PC-3 (cell line): ENCODE measurements at regions not wholly inside any gene's neighbourhood (a gene's known extent, or its start where the extent isn't known, plus 50 kb on each side); places are given as distances from the start of the nearest gene placed in this dataset.

Experiments used
- ATAC-seq: fragments of 200-7000 bp; cut with Tn5 transposase; 2 replicates; pipeline ENCODE4 v1.9.1; 2020; ENCODE audit warnings: mild to moderate bottlenecking, moderate library complexity
- BruUV-seq: library from RNA; stranded (reverse); fragments of 400-500 nt; replicated peaks from 2 replicates; lab custom pipeline; 2021; lab: Mats Ljungman, UMichigan
- CTCF ChIA-PET: fragments of 300-600 bp; sonication (Branson Sonifier 250); formaldehyde crosslinking; loops from one replicate; lab custom pipeline; 2022; ENCODE audit warnings: antibody characterized with exemption; lab: Charles Lee
- POLR2A ChIA-PET: fragments of 300-600 bp; sonication (Branson Sonifier 250); formaldehyde crosslinking; loops from one replicate; lab custom pipeline; 2022; ENCODE audit warnings: antibody characterized with exemption; ENCODE audit not compliant: unreplicated experiment; lab: Charles Lee
- DNase-seq: peaks from one replicate; pipeline ENCODE4 v3.0.0-alpha.2; 2015
- H2AFZ ChIP-seq: fragments of 300-600 bp; sonication (generic); 2 replicates; pipeline ENCODE4 v1.6.0; 2016; ENCODE audit warnings: antibody characterized with exemption, low read length
- H3F3A ChIP-seq: fragments of 300-600 bp; sonication (generic); one replicate; pipeline ENCODE4 v1.6.0; 2017; ENCODE audit warnings: antibody characterized with exemption, low read length, control low read depth, mild to moderate bottlenecking; ENCODE audit not compliant: unreplicated experiment
- H3K27ac ChIP-seq: fragments of 300-600 bp; sonication (generic); 2 replicates; pipeline ENCODE4 v1.5.1; 2016; ENCODE audit warnings: mild to moderate bottlenecking, low read length
- H3K27me3 ChIP-seq: fragments of 300-600 bp; sonication (generic); 2 replicates; pipeline ENCODE4 v1.6.1; 2016; ENCODE audit warnings: low read length, mixed read lengths
- H3K36me3 ChIP-seq: fragments of 300-600 bp; sonication (generic); 2 replicates; pipeline ENCODE4 v1.6.1; 2016; ENCODE audit warnings: low read depth, mixed run types, low read length, mixed read lengths
- H3K4me1 ChIP-seq: fragments of 300-600 bp; sonication (generic); 2 replicates; pipeline ENCODE4 v1.5.1; 2016; ENCODE audit warnings: low read length; ENCODE audit not compliant: insufficient read depth
- H3K4me2 ChIP-seq: fragments of 300-600 bp; sonication (generic); 2 replicates; pipeline ENCODE4 v1.6.0; 2016; ENCODE audit warnings: low read length
- H3K4me3 ChIP-seq: fragments of 300-600 bp; sonication (generic); 2 replicates; pipeline ENCODE4 v1.5.1; 2016; ENCODE audit warnings: mild to moderate bottlenecking, low read length, mixed read lengths
- H3K79me2 ChIP-seq: fragments of 300-600 bp; sonication (generic); 2 replicates; pipeline ENCODE4 v1.6.1; 2017; ENCODE audit warnings: low read length, mixed read lengths
- H3K9ac ChIP-seq: fragments of 300-600 bp; sonication (generic); 2 replicates; pipeline ENCODE4 v1.6.0; 2016; ENCODE audit warnings: mild to moderate bottlenecking, low read length
- H3K9me2 ChIP-seq: fragments of 300-600 bp; sonication (generic); replicated peaks from 2 replicates; pipeline ENCODE4 v1.6.1; 2016; ENCODE audit warnings: mixed run types, low read length, mixed read lengths
- H3K9me3 ChIP-seq: fragments of 300-600 bp; sonication (generic); 2 replicates; pipeline ENCODE4 v1.6.1; 2016; ENCODE audit warnings: low read length, mixed read lengths
- H4K20me1 ChIP-seq: fragments of 300-600 bp; sonication (generic); 2 replicates; pipeline ENCODE4 v1.6.1; 2016; ENCODE audit warnings: low read length, mixed read lengths
- CTCF ChIP-seq: fragments of 300-600 bp; sonication (generic); conservative IDR thresholded peaks from 2 replicates; pipeline ENCODE4 v1.5.1; 2017; ENCODE audit warnings: antibody characterized with exemption, low read depth, mild to moderate bottlenecking, low read length
- EZH2 ChIP-seq: fragments of 300-600 bp; sonication (generic); IDR thresholded peaks from one replicate; pipeline ENCODE4 v1.6.1; 2017; ENCODE audit warnings: antibody characterized with exemption, mild to moderate bottlenecking, low read length; ENCODE audit not compliant: unreplicated experiment
- EZH2phosphoT487 ChIP-seq: fragments of 300-600 bp; sonication (generic); IDR thresholded peaks from 2 replicates; pipeline ENCODE4 v1.6.1; 2018; ENCODE audit warnings: mild to moderate bottlenecking, antibody characterized with exemption, low read length, borderline replicate concordance
- intact Hi-C: fragments of 100-400 bp; cut with micrococcal nuclease; formaldehyde crosslinking; loops from 2 replicates; pipeline ENCODE4 v1.9.0; 2023

- POLR2A ChIA-PET = no interaction called here
- CTCF ChIA-PET = no interaction called here
- H3K9me3 ChIP-seq = no peaks in the 10 kb centered on the region
- no peak for DNase-seq
- no peaks in the 10 kb centered on the region for H3K36me3 ChIP-seq
- H3K9ac ChIP-seq = no peak overlapping the region
- H3K4me1 ChIP-seq = no peaks in the 10 kb centered on the region
- no peak overlapping the region for H3K27ac ChIP-seq
- no peaks in the 10 kb centered on the region for H3K9me2 ChIP-seq
- no peaks in the 10 kb centered on the region for H3K79me2 ChIP-seq
- H4K20me1 ChIP-seq = no peaks in the 10 kb centered on the region
- BruUV-seq = no TSS peak
- TF ChIP-seq EZH2phosphoT487 = no peak
- no peak for TF ChIP-seq EZH2
- ATAC-seq = no peak
- H2AFZ ChIP-seq = no peak overlapping the region
- H3K4me2 ChIP-seq = no peak overlapping the region
- H3F3A ChIP-seq = no peaks in the 10 kb centered on the region
- H3K4me3 ChIP-seq = no peak overlapping the region
- intact Hi-C loops = no loop called here
- H3K27me3 ChIP-seq = no peaks in the 10 kb centered on the region
Measured at GRCh38 chr3:194240766-194241165, 104.8 kb downstream of the HES1 start.

- H3K4me3 ChIP-seq = no peak overlapping the region
- H3K9me3 ChIP-seq = no peaks in the 10 kb centered on the region
- no peaks in the 10 kb centered on the region for H4K20me1 ChIP-seq
- no peaks in the 10 kb centered on the region for H3K36me3 ChIP-seq
- intact Hi-C loops = no loop called here
- no peaks in the 10 kb centered on the region for H3K79me2 ChIP-seq
- no peak overlapping the region for H3K4me2 ChIP-seq
- H2AFZ ChIP-seq = no peak overlapping the region
- H3K9ac ChIP-seq = no peak overlapping the region
- TF ChIP-seq EZH2 (no peak), EZH2phosphoT487 (no peak), CTCF (no peak)
- no peaks in the 10 kb centered on the region for H3K9me2 ChIP-seq
- DNase-seq (no peak), ATAC-seq (no peak)
- no peaks in the 10 kb centered on the region for H3K4me1 ChIP-seq
- ChIA-PET CTCF (no interaction called here), POLR2A (no interaction called here)
- no peaks in the 10 kb centered on the region for H3F3A ChIP-seq
- no peaks in the 10 kb centered on the region for H3K27me3 ChIP-seq
- no TSS peak for BruUV-seq
- no peak overlapping the region for H3K27ac ChIP-seq
Measured at GRCh38 chr3:194243172-194243837, 107.4 kb downstream of the HES1 start.

- Histone ChIP-seq H3F3A (no peaks in the 10 kb centered on the region), H2AFZ (no peak overlapping the region), H3K9me3 (no peaks in the 10 kb centered on the region), H3K27me3 (no peaks in the 10 kb centered on the region), H3K27ac (no peak overlapping the region), H3K9me2 (no peaks in the 10 kb centered on the region), H3K79me2 (no peaks in the 10 kb centered on the region), H3K4me3 (no peak overlapping the region), H3K4me1 (no peaks in the 10 kb centered on the region), H3K4me2 (no peak overlapping the region), H3K36me3 (no peaks in the 10 kb centered on the region), H3K9ac (no peak overlapping the region), H4K20me1 (no peaks in the 10 kb centered on the region)
- intact Hi-C loops = no loop called here
- TF ChIP-seq CTCF (no peak), EZH2 (no peak), EZH2phosphoT487 (no peak)
- ChIA-PET CTCF (no interaction called here), POLR2A (interaction anchor here (0.6 kb wide), 1 partner anchor 10 kb away, joined by 8 read pairs; no protein-coding TSS in a partner anchor)
- ATAC-seq = no peak
- BruUV-seq = no TSS peak
- DNase-seq = no peak
Measured at GRCh38 chr3:194244167-194244566, 107.0 kb downstream of the CPN2 start.
